ENCODE measurements at regions not wholly inside any gene's neighbourhood (a gene's known extent, or its start where the extent isn't known, plus 50 kb on each side); places are given as distances from the start of the nearest gene placed in this dataset.

DNA sequence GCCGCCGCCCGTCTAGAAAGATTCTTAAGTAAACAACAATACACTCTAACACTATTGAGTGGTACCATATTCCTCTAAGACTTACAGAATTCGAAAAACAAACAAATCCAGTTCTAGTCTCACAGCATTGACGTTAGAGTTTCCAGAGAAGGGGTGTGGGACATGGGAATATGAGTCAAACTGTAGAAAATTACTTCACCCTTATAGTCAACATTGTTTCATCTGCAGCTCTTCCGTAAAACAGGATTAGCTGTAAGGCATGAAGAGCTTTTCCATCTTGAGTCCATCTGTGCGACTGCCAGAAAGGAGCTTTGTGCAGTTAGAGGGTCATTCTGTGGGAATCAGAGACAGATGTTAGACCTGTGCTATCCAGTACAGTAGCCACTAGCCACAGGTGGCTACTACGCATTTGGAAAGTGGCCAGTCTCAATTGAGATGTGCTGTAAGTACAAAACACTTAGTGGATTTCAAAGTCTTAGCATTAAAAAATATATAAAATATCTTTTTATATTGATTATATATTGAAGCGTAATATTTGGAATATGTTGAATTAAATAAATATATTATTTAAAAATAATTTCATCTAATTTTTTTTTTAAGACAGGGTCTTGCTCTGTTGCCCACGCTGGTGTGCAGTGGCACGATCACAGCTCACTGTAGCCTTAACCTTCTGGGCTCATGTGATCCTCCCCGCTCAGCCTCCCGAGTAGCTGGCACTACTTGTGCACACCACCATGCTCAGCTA is 79.8 kb upstream of the MPP7 start:
- peaks cover 0 to 4% (median 0%) of the 10 kb centered on the region in 9 donors for H3K27me3 ChIP-seq
- peaks cover 0 to 7% (median 0%) of the 10 kb centered on the region in 12 donors for H3K4me1 ChIP-seq
- ATAC-seq (no peak), DNase-seq (no peak)
- WGBS, 4 donors = 78 to 81% (median 79%) methylated on average over 13 of the region's 13 CpGs
- no peaks in the 10 kb centered on the region for H3K36me3 ChIP-seq
- intact Hi-C loops (cut with DNase I) = loop anchor here (1.0 to 10.0 kb wide), 10 partner anchors 80 to 938 kb away; partner anchors contain the start of gene MPP7 (in 6 of the 10)
- no peak overlapping the region for H3K4me3 ChIP-seq
- no peak overlapping the region for H3K27ac ChIP-seq
- TF ChIP-seq, protein P1, sequence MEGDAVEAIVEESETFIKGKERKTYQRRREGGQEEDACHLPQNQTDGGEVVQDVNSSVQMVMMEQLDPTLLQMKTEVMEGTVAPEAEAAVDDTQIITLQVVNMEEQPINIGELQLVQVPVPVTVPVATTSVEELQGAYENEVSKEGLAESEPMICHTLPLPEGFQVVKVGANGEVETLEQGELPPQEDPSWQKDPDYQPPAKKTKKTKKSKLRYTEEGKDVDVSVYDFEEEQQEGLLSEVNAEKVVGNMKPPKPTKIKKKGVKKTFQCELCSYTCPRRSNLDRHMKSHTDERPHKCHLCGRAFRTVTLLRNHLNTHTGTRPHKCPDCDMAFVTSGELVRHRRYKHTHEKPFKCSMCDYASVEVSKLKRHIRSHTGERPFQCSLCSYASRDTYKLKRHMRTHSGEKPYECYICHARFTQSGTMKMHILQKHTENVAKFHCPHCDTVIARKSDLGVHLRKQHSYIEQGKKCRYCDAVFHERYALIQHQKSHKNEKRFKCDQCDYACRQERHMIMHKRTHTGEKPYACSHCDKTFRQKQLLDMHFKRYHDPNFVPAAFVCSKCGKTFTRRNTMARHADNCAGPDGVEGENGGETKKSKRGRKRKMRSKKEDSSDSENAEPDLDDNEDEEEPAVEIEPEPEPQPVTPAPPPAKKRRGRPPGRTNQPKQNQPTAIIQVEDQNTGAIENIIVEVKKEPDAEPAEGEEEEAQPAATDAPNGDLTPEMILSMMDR (IDR thresholded peaks at IDR 0.05) = no peak
- no peak for TF ChIP-seq POLR2A (IDR thresholded peaks at IDR 0.05)
- no peaks in the 10 kb centered on the region for H3K9me3 ChIP-seq

DNA sequence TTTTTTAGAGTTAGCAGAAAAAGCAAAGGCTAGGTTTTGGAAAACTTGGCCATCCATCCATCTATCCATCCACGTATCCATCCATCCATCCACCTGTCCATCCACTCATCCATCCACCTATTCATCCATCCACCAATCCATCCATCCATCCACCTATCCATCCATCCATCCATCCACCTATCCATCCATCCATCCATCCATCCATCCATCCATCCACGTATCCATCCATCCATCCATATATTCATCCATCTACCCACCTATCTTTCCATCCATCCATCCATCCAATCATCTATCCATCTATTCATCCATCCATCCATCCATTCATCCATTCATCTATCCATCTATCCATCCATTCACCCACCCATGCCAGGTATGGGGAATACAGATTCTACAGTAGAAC is 81.7 kb upstream of the MPP7 start:
- Histone ChIP-seq H3K27ac (no peak overlapping the region), H3K4me3 (no peak overlapping the region), H3K36me3 (no peaks in the 10 kb centered on the region), H3K27me3 (peaks cover 0 to 12% (median 0%) of the 10 kb centered on the region in 9 donors), H3K9me3 (peaks cover 0 to 3% (median 0%) of the 10 kb centered on the region in 12 donors), H3K4me1 (peaks cover 0 to 7% (median 0%) of the 10 kb centered on the region in 12 donors)
- intact Hi-C loops (cut with DNase I) = loop anchor here in 8 of 10 donors (2.0 to 10.0 kb wide), 8 partner anchors 82 to 940 kb away; partner anchors contain the start of gene MPP7 (in 4 of the 8)
- TF ChIP-seq POLR2A (IDR thresholded peaks at IDR 0.05) = no peak
- TF ChIP-seq, protein P1 (IDR thresholded peaks at IDR 0.05) = no peak
- ATAC-seq = no peak
- 84 to 98% (median 94%) methylated on average over 2 of the region's 2 CpGs for WGBS, 4 donors
- no peak for DNase-seq

DNA sequence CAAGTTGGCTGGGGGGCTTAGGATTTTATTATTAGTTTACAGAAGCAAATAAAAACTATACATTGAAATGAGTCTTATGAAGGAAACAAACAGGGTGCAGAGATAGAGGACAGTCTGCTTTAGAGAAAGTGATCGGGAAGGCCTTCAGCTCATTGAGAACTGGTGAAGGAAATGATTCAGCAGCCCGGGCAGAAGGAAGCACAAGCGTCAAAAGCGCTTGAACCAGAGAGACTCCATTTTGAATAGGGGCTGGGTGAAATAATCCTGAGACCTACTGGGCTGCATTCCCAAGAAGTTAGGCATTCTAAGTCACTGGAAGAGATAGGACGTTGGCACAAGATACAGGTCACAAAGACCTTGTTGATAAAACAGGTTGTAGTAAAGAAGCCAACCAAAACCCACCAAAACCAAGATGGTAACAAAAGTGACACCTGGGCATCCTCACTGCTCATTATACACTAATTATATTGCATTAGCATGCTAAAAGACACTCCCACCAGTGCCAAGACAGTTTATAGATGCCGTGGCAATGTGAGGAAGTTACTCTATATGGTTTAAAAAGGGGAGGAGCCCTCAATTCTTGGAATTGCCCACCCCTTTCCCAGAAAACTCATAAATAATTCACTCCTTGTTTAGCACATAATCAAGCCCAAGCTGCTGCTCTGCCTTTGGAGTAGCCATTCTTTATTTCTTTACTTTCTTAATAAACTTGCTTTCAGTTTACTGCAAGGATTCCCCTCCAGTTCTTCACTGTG is 83.1 kb upstream of the MPP7 start:
- DNase-seq (no peak), ATAC-seq (no peak)
- intact Hi-C loops (cut with DNase I) = loop anchor here in 4 of 10 donors (2.0 to 10.0 kb wide), 4 partner anchors 135 to 941 kb away; no protein-coding TSS in a partner anchor
- Histone ChIP-seq H3K9me3 (peaks cover 0 to 4% (median 0%) of the 10 kb centered on the region in 12 donors), H3K36me3 (no peaks in the 10 kb centered on the region), H3K27ac (no peak overlapping the region), H3K4me3 (no peak overlapping the region), H3K4me1 (peaks cover 0 to 7% (median 0%) of the 10 kb centered on the region in 12 donors), H3K27me3 (peaks cover 0 to 16% (median 0%) of the 10 kb centered on the region in 9 donors)
- TF ChIP-seq, protein P1 (IDR thresholded peaks at IDR 0.05) = no peak
- TF ChIP-seq POLR2A (IDR thresholded peaks at IDR 0.05) = no peak
- WGBS, 4 donors = 70 to 72% (median 72%) methylated on average over 6 of the region's 6 CpGs

DNA sequence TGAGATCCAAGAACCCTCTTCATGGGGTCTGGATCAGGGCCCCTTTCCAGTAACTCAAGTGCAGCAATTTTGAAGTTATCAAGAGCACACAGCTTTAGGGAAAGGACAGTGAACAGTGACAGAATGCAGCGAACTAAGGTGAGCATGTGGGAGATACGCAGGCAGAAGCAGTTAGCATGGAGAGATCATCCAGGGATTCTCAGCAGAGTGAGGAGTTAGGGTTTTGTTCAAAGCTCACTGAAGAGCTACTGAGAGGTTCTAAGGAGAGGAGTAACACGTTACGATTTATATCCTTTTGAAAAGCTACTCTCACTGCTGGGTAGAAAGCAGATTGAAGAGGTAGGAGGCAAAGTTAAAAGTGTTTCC is 83.6 kb upstream of the MPP7 start:
- ATAC-seq = no peak
- intact Hi-C loops (cut with DNase I) = loop anchor here in 3 of 10 donors (10.0 kb wide), 3 partner anchors 212 to 942 kb away; no protein-coding TSS in a partner anchor
- WGBS, 4 donors = 54 to 69% (median 60%) methylated on average over 4 of the region's 4 CpGs

More for the DNA sequence above, 83.6 kb upstream of the MPP7 start:
- TF ChIP-seq, protein P1 (IDR thresholded peaks at IDR 0.05) = no peak
- TF ChIP-seq POLR2A (IDR thresholded peaks at IDR 0.05) = no peak
- no peaks in the 10 kb centered on the region for H3K36me3 ChIP-seq
- H3K9me3 ChIP-seq = peaks cover 0 to 4% (median 0%) of the 10 kb centered on the region in 12 donors
- no peak overlapping the region for H3K27ac ChIP-seq
- peaks cover 0 to 6% (median 0%) of the 10 kb centered on the region in 12 donors for H3K4me1 ChIP-seq
- no peak overlapping the region for H3K4me3 ChIP-seq
- no peak for DNase-seq
- H3K27me3 ChIP-seq = peaks cover 0 to 16% (median 0%) of the 10 kb centered on the region in 9 donors
